ENCODE measurements at regions not wholly inside any gene's neighbourhood (a gene's known extent, or its start where the extent isn't known, plus 50 kb on each side); places are given as distances from the start of the nearest gene placed in this dataset.
"Not testable (repeated sequence)": the region's sequence is repeated elsewhere in the genome, so short reads cannot be mapped to it uniquely, and the experiment has no call there.

DNA sequence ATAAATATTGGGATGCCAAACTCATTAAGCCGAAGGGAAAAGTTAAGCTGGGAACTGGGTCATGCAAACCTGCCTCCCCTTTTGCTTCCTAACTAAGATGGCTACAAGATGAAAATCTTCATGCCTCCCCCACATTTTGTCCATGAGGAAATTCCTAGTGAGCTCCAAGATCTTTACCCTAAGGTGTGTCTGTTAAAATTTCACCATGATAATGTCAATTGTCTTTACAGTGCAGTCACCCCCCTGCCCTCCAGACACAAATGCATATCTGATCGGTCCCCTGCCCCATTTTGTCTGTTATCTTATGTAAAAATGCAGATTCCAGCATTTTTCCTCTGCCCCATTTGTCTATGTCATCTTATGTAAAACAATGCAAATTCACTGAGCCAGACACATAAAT lies 51.3 kb upstream of the GOLGA8Q start:
- TF ChIP-seq POLR2A (IDR thresholded peaks at IDR 0.05; ENCODE audit: low read depth, low read length); EZH2 (IDR thresholded peaks at IDR 0.05; ENCODE audit: borderline replicate concordance, low read depth, low read length, severe bottlenecking); POLR2AphosphoS5 (IDR thresholded peaks at IDR 0.05; ENCODE audit: insufficient read depth, low read depth, low read length); JUN (IDR thresholded peaks at IDR 0.05; ENCODE audit: borderline replicate concordance, insufficient read depth, insufficient read length, low read depth): not testable (repeated sequence)
- TF ChIP-seq, protein P1, sequence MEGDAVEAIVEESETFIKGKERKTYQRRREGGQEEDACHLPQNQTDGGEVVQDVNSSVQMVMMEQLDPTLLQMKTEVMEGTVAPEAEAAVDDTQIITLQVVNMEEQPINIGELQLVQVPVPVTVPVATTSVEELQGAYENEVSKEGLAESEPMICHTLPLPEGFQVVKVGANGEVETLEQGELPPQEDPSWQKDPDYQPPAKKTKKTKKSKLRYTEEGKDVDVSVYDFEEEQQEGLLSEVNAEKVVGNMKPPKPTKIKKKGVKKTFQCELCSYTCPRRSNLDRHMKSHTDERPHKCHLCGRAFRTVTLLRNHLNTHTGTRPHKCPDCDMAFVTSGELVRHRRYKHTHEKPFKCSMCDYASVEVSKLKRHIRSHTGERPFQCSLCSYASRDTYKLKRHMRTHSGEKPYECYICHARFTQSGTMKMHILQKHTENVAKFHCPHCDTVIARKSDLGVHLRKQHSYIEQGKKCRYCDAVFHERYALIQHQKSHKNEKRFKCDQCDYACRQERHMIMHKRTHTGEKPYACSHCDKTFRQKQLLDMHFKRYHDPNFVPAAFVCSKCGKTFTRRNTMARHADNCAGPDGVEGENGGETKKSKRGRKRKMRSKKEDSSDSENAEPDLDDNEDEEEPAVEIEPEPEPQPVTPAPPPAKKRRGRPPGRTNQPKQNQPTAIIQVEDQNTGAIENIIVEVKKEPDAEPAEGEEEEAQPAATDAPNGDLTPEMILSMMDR (IDR thresholded peaks at IDR 0.05; ENCODE audit: extremely low read depth in 1 of 2, insufficient read depth in 1 of 2, low read depth in 1 of 2, low read length in 2 of 2): not testable (repeated sequence)
- TF ChIP-seq, protein P2, sequence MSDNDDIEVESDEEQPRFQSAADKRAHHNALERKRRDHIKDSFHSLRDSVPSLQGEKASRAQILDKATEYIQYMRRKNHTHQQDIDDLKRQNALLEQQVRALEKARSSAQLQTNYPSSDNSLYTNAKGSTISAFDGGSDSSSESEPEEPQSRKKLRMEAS (IDR thresholded peaks at IDR 0.05; ENCODE audit: insufficient read depth, insufficient read length): not testable (repeated sequence)
